B cell (primary cell): ENCODE measurements at regions not wholly inside any gene's neighbourhood (a gene's known extent, or its start where the extent isn't known, plus 50 kb on each side); places are given as distances from the start of the nearest gene placed in this dataset.

ENCODE experiments used
- ATAC-seq: fragments of 200-7000 bp; cut with Tn5 transposase; one replicate; pipeline ENCODE4 v1.10.0; 2021; ENCODE audit warnings: low read depth, mild to moderate bottlenecking, moderate number of reproducible peaks, moderate library complexity
- CTCF ChIA-PET: fragments of 350-600 bp; sonication (Branson Sonifier 250); formaldehyde crosslinking; loops from one replicate; lab custom pipeline; 2021; ENCODE audit warnings: antibody characterized with exemption, inconsistent platforms; lab: Charles Lee
- POLR2A ChIA-PET: fragments of 350-600 bp; sonication (Branson Sonifier 250); formaldehyde crosslinking; loops from one replicate; lab custom pipeline; 2021; ENCODE audit warnings: antibody characterized with exemption; lab: Charles Lee
- DNase-seq: peaks from one replicate; pipeline ENCODE4 v3.0.0; 2013
- H2AFZ ChIP-seq: 2 replicates; pipeline ENCODE4 v1.6.1; 2012; ENCODE audit warnings: mild to moderate bottlenecking, low read depth, low read length; ENCODE audit not compliant: insufficient read depth, poor library complexity, severe bottlenecking
- H3K27ac ChIP-seq, 2 donors: 1 replicate in 1 of 2; 2 replicates in 1 of 2; pipeline ENCODE4 v1.5.1; 2012 to 2013; ENCODE audit warnings: low read length in 2 of 2, mild to moderate bottlenecking in 2 of 2, moderate library complexity in 1 of 2
- H3K27me3 ChIP-seq, 4 experiments: fragments of 200-600 bp in 1 of 4; sonication (generic) in 1 of 4; replicated peaks in 1 of 4; 1 replicate in 2 of 4; 2 replicates in 2 of 4; pipeline versions ENCODE4 v1.6.1 to v1.7.0; 2013 to 2016; ENCODE audit warnings: low read length in 3 of 4, mild to moderate bottlenecking in 2 of 4, mixed read lengths in 1 of 4, moderate library complexity in 1 of 4; ENCODE audit not compliant: insufficient read depth in 4 of 4, control insufficient read depth in 3 of 4; ENCODE audit errors: control extremely low read depth in 1 of 4
- H3K36me3 ChIP-seq, 2 experiments: replicated peaks in 1 of 2; 1 replicate in 1 of 2; 2 replicates in 1 of 2; pipeline versions ENCODE4 v1.6.1 to v1.7.1; 2013; ENCODE audit warnings: low read length in 1 of 2; ENCODE audit not compliant: insufficient read depth in 2 of 2, control insufficient read depth in 1 of 2; ENCODE audit errors: control extremely low read depth in 1 of 2, extremely low read depth in 1 of 2
- H3K4me1 ChIP-seq, 2 donors: fragments of 200-600 bp in 1 of 2; sonication (generic) in 1 of 2; 1 replicate in 1 of 2; 2 replicates in 1 of 2; pipeline versions ENCODE4 v1.5.1 to v1.6.1; 2013 to 2017; ENCODE audit warnings: low read length in 2 of 2; ENCODE audit not compliant: control insufficient read depth in 2 of 2, insufficient read depth in 2 of 2
- H3K4me2 ChIP-seq: replicated peaks from 2 replicates; pipeline ENCODE3; 2012; ENCODE audit warnings: mild to moderate bottlenecking, low read depth, low read length; ENCODE audit not compliant: poor library complexity, severe bottlenecking
- H3K4me3 ChIP-seq, 5 experiments: fragments of 200-600 bp in 1 of 5; sonication (generic) in 1 of 5; 1 replicate in 3 of 5; 2 replicates in 2 of 5; pipeline versions ENCODE4 v1.5.1 to v1.7.0; 2011 to 2016; ENCODE audit warnings: low read length in 4 of 5, mild to moderate bottlenecking in 4 of 5, low read depth in 2 of 5, control low read depth in 1 of 5, moderate library complexity in 1 of 5; ENCODE audit not compliant: insufficient read depth in 1 of 5; ENCODE audit errors: control extremely low read depth in 1 of 5, extremely low read depth in 1 of 5
- H3K79me2 ChIP-seq: fragments of 200-600 bp; sonication (generic); one replicate; pipeline ENCODE4 v1.6.0; 2016; ENCODE audit warnings: low read length; ENCODE audit not compliant: control insufficient read depth, insufficient read depth
- H3K9ac ChIP-seq: fragments of 200-600 bp; sonication (generic); 2 replicates; pipeline ENCODE4 v1.6.1; 2017; ENCODE audit warnings: mild to moderate bottlenecking, low read length, moderate library complexity
- H3K9me3 ChIP-seq, 3 donors: one replicate each; pipeline versions ENCODE4 v1.6.1 to v1.7.1; 2013; ENCODE audit warnings: low read length in 2 of 3; ENCODE audit not compliant: control insufficient read depth in 2 of 3, insufficient read depth in 1 of 3; ENCODE audit errors: control extremely low read depth in 1 of 3
- H4K20me1 ChIP-seq: 2 replicates; pipeline ENCODE4 v1.6.0; 2012; ENCODE audit warnings: mild to moderate bottlenecking, low read length; ENCODE audit not compliant: insufficient read depth, control insufficient read depth, poor library complexity, severe bottlenecking
- H3K27ac Mint-ChIP-seq: one replicate; pipeline ENCODE4 v1.8.0; 2021; ENCODE audit warnings: mixed read lengths
- H3K27me3 Mint-ChIP-seq: one replicate; pipeline ENCODE4 v1.8.0; 2021; ENCODE audit warnings: mixed read lengths
- H3K4me1 Mint-ChIP-seq: one replicate; pipeline ENCODE4 v1.8.0; 2021; ENCODE audit warnings: mixed read lengths
- H3K4me3 Mint-ChIP-seq: one replicate; pipeline ENCODE4 v1.8.0; 2021; ENCODE audit warnings: mixed read lengths
- H3K9me3 Mint-ChIP-seq: one replicate; pipeline ENCODE4 v1.8.0; 2022; ENCODE audit warnings: mixed read lengths; ENCODE audit not compliant: insufficient read depth
- CTCF ChIP-seq: fragments of 200-600 bp; IDR thresholded peaks from one replicate; pipeline ENCODE4 v1.8.0; 2022; ENCODE audit warnings: antibody characterized with exemption, mild to moderate bottlenecking
- EZH2 ChIP-seq: IDR thresholded peaks from 2 replicates; pipeline ENCODE4 v1.6.1; 2012; ENCODE audit warnings: borderline replicate concordance, low read depth, mild to moderate bottlenecking, moderate library complexity, low read length; ENCODE audit not compliant: insufficient read depth, poor library complexity, severe bottlenecking
- WGBS: methylation state at CpG from one replicate; pipeline ENCODE4 v1.1.5; 2013; ENCODE audit warnings: missing lambda C conversion rate; ENCODE audit not compliant: insufficient coverage; 5-methylcytosine and 5-hydroxymethylcytosine counted together
- intact Hi-C: fragments of 100-400 bp; cut with micrococcal nuclease; formaldehyde crosslinking; loops from one replicate; pipeline ENCODE4 v1.10.0; 2022

GRCh38 chr4:123114915-123115756 is 192.7 kb upstream of the NUDT6 start:
- WGBS: 98% methylated on average over 39 of the region's 39 CpGs
- no peaks in the 10 kb centered on the region for H3K4me1 ChIP-seq
- Mint-ChIP-seq H3K4me3 (no peak overlapping the region), H3K27me3 (no peaks in the 10 kb centered on the region), H3K9me3 (no peaks in the 10 kb centered on the region), H3K27ac (no peak overlapping the region), H3K4me1 (no peaks in the 10 kb centered on the region)
- no peaks in the 10 kb centered on the region for H3K27me3 ChIP-seq
- no peak overlapping the region for H3K4me2 ChIP-seq
- TF ChIP-seq EZH2: no peak
- TF ChIP-seq CTCF: no peak
- intact Hi-C loops: no loop called here
- DNase-seq: no peak
- H2AFZ ChIP-seq: no peak overlapping the region
- H3K4me3 ChIP-seq: no peak overlapping the region
- H3K27ac ChIP-seq: no peak overlapping the region
- H3K79me2 ChIP-seq: no peaks in the 10 kb centered on the region
- no peak overlapping the region for H3K9ac ChIP-seq
- H3K36me3 ChIP-seq: peaks cover 0 to 9% of the 10 kb centered on the region in 2 experiments
- no peaks in the 10 kb centered on the region for H4K20me1 ChIP-seq
- no peak for ATAC-seq
- CTCF ChIA-PET: no interaction called here
- H3K9me3 ChIP-seq: peaks cover 0 to 20% (median 6%) of the 10 kb centered on the region in 3 donors
- POLR2A ChIA-PET: no interaction called here

GRCh38 chr4:123116412-123116811 is 194.0 kb upstream of the NUDT6 start:
- Histone ChIP-seq H3K27me3 (no peaks in the 10 kb centered on the region), H3K4me2 (no peak overlapping the region), H2AFZ (no peak overlapping the region), H3K36me3 (peaks cover 0 to 9% of the 10 kb centered on the region in 2 experiments), H3K9ac (no peak overlapping the region), H3K79me2 (no peaks in the 10 kb centered on the region), H4K20me1 (no peaks in the 10 kb centered on the region), H3K27ac (no peak overlapping the region), H3K9me3 (peaks cover 0 to 20% (median 6%) of the 10 kb centered on the region in 3 donors), H3K4me1 (no peaks in the 10 kb centered on the region), H3K4me3 (no peak overlapping the region)
- TF ChIP-seq CTCF (no peak), EZH2 (no peak)
- no peaks in the 10 kb centered on the region for H3K4me1 Mint-ChIP-seq
- ATAC-seq: no peak
- H3K4me3 Mint-ChIP-seq: no peak overlapping the region
- CTCF ChIA-PET: interaction anchor here (1.0 to 1.2 kb wide), 2 partner anchors 10 to 14 kb away, joined by 3 read pairs; no protein-coding TSS in a partner anchor
- intact Hi-C loops: no loop called here
- DNase-seq: no peak
- no peaks in the 10 kb centered on the region for H3K9me3 Mint-ChIP-seq
- POLR2A ChIA-PET: no interaction called here
- H3K27ac Mint-ChIP-seq: no peak overlapping the region
- no peaks in the 10 kb centered on the region for H3K27me3 Mint-ChIP-seq
- WGBS: no CpG with 5 or more reads among the region's 1 CpG
